GM23338 (cell line): ENCODE measurements at regions not wholly inside any gene's neighbourhood (a gene's known extent, or its start where the extent isn't known, plus 50 kb on each side); places are given as distances from the start of the nearest gene placed in this dataset.

ENCODE experiments used
- ATAC-seq: fragments of 200-7000 bp; cut with Tn5 transposase; 3 replicates; pipeline ENCODE4 v1.9.1; 2020
- DNase-seq: peaks from one replicate; pipeline ENCODE4 v3.0.0-alpha.2; 2015; ENCODE audit warnings: low spot score
- H2AFZ ChIP-seq: fragments of 200-600 bp; sonication (generic); 2 replicates; pipeline ENCODE4 v1.8.0; 2016; ENCODE audit warnings: antibody characterized with exemption, mild to moderate bottlenecking, moderate library complexity
- H3F3A ChIP-seq: fragments of 200-600 bp; sonication (generic); replicated peaks from 2 replicates; pipeline ENCODE4 v1.8.0; 2017; ENCODE audit warnings: antibody characterized with exemption, mixed run types, low read depth
- H3K27ac ChIP-seq: fragments of 200-600 bp; sonication (generic); 2 replicates; pipeline ENCODE4 v1.6.1; 2016; ENCODE audit warnings: low read depth
- H3K27me3 ChIP-seq: fragments of 200-600 bp; sonication (generic); 2 replicates; pipeline ENCODE4 v1.8.0; 2016; ENCODE audit warnings: mild to moderate bottlenecking, mixed run types, moderate library complexity; ENCODE audit not compliant: insufficient read depth
- H3K36me3 ChIP-seq: fragments of 200-600 bp; sonication (generic); 2 replicates; pipeline ENCODE4 v1.8.0; 2016; ENCODE audit warnings: mild to moderate bottlenecking; ENCODE audit not compliant: insufficient read depth
- H3K4me1 ChIP-seq: fragments of 200-600 bp; sonication (generic); 2 replicates; pipeline ENCODE4 v1.8.0; 2016; ENCODE audit warnings: mild to moderate bottlenecking, moderate library complexity; ENCODE audit not compliant: insufficient read depth
- H3K4me2 ChIP-seq: fragments of 200-600 bp; sonication (generic); 2 replicates; pipeline ENCODE4 v1.7.1; 2017; ENCODE audit warnings: mixed run types
- H3K4me3 ChIP-seq: fragments of 200-600 bp; sonication (generic); 2 replicates; pipeline ENCODE4 v1.6.1; 2016; ENCODE audit warnings: mixed run types
- H3K79me2 ChIP-seq: fragments of 200-600 bp; sonication (generic); replicated peaks from 2 replicates; pipeline ENCODE4 v1.8.0; 2017; ENCODE audit warnings: mild to moderate bottlenecking; ENCODE audit not compliant: insufficient read depth
- H3K9me2 ChIP-seq: fragments of 200-600 bp; sonication (generic); 2 replicates; pipeline ENCODE4 v1.8.0; 2017; ENCODE audit not compliant: insufficient read depth
- H4K20me1 ChIP-seq: fragments of 200-600 bp; sonication (generic); replicated peaks from 2 replicates; pipeline ENCODE4 v1.8.0; 2017; ENCODE audit warnings: mild to moderate bottlenecking; ENCODE audit not compliant: insufficient read depth
- H3K27ac Mint-ChIP-seq: 2 replicates; pipeline ENCODE4 v1.8.0; 2020; ENCODE audit warnings: inconsistent platforms, mild to moderate bottlenecking, moderate library complexity, mixed read lengths
- H3K27me3 Mint-ChIP-seq: 3 replicates; pipeline ENCODE4 v1.8.0; 2022; ENCODE audit warnings: low read depth, mild to moderate bottlenecking, moderate library complexity, mixed read lengths, inconsistent platforms; ENCODE audit not compliant: insufficient read depth, poor library complexity
- H3K36me3 Mint-ChIP-seq: 3 replicates; pipeline ENCODE4 v1.8.0; 2021; ENCODE audit warnings: low read depth, mild to moderate bottlenecking, inconsistent platforms, moderate library complexity, mixed read lengths
- H3K4me1 Mint-ChIP-seq: 3 replicates; pipeline ENCODE4 v1.8.0; 2020; ENCODE audit warnings: mild to moderate bottlenecking, inconsistent platforms, mixed read lengths
- H3K4me3 Mint-ChIP-seq: 3 replicates; pipeline ENCODE4 v1.8.0; 2021; ENCODE audit warnings: moderate library complexity, mild to moderate bottlenecking, inconsistent platforms, mixed read lengths
- H3K9me3 Mint-ChIP-seq: 3 replicates; pipeline ENCODE4 v1.8.0; 2020; ENCODE audit warnings: moderate library complexity, mild to moderate bottlenecking, inconsistent platforms, mixed read lengths
- CREB1 ChIP-seq: fragments of 250-450 bp; sonication (Bioruptor Pico); IDR thresholded peaks from 2 replicates; pipeline ENCODE4 v1.5.0; 2020; ENCODE audit warnings: low read depth, mild to moderate bottlenecking, moderate library complexity
- CTCF ChIP-seq, 2 experiments: fragments of 200-600 bp in 1 of 2; sonication (generic) in 1 of 2; conservative IDR thresholded peaks; 2 replicates each; pipeline versions ENCODE4 v1.5.1 to v1.6.1; 2016 to 2017; ENCODE audit warnings: antibody characterized with exemption in 2 of 2, low read depth in 2 of 2, mild to moderate bottlenecking in 2 of 2, moderate library complexity in 1 of 2
- ETS1 ChIP-seq: IDR thresholded peaks from 2 replicates; pipeline ENCODE4 v1.6.1; 2016; ENCODE audit warnings: antibody characterized with exemption
- EZH2 ChIP-seq: fragments of 200-600 bp; sonication (generic); IDR thresholded peaks from one replicate; pipeline ENCODE4 v1.8.0; 2017; ENCODE audit warnings: antibody characterized with exemption, mild to moderate bottlenecking, low read depth; ENCODE audit not compliant: unreplicated experiment
- EZH2phosphoT487 ChIP-seq: fragments of 200-600 bp; sonication (generic); IDR thresholded peaks from one replicate; pipeline ENCODE4 v1.8.1; 2018; ENCODE audit warnings: antibody characterized with exemption; ENCODE audit not compliant: unreplicated experiment
- JUNB ChIP-seq: IDR thresholded peaks from one replicate; pipeline ENCODE4 v1.6.1; 2016; ENCODE audit warnings: antibody characterized with exemption; ENCODE audit not compliant: unreplicated experiment
- NANOG ChIP-seq: IDR thresholded peaks from 2 replicates; pipeline ENCODE4 v1.6.1; 2016; ENCODE audit warnings: antibody characterized with exemption, borderline replicate concordance
- POLR2AphosphoS5 ChIP-seq: IDR thresholded peaks from 2 replicates; pipeline ENCODE4 v1.6.1; 2016; ENCODE audit warnings: antibody characterized with exemption, low read depth
- REST ChIP-seq: IDR thresholded peaks from one replicate; pipeline ENCODE4 v1.6.1; 2018; ENCODE audit warnings: antibody characterized with exemption; ENCODE audit not compliant: unreplicated experiment
- STAT1 ChIP-seq: IDR thresholded peaks from one replicate; pipeline ENCODE4 v1.6.1; 2016; ENCODE audit warnings: antibody characterized with exemption; ENCODE audit not compliant: unreplicated experiment
- ZNF114 ChIP-seq: fragments of 250-450 bp; sonication (Bioruptor Pico); IDR thresholded peaks from 2 replicates; pipeline ENCODE4 v1.5.0; 2020; ENCODE audit warnings: mild to moderate bottlenecking, moderate library complexity
- ZNF331 ChIP-seq: fragments of 250-450 bp; sonication (Bioruptor Pico); IDR thresholded peaks from 2 replicates; pipeline ENCODE4 v1.5.0; 2020; ENCODE audit warnings: low read depth, mild to moderate bottlenecking, moderate library complexity
- ZNF462 ChIP-seq: fragments of 250-450 bp; sonication (Bioruptor Pico); IDR thresholded peaks from 2 replicates; pipeline ENCODE4 v1.5.0; 2020; ENCODE audit warnings: mild to moderate bottlenecking, moderate library complexity

GRCh38 chr2:238797537-238797936, 50.3 kb upstream of the TWIST2 start:
- Histone ChIP-seq H4K20me1 (no peaks in the 10 kb centered on the region), H3K27me3 (no peaks in the 10 kb centered on the region), H3K27ac (no peak overlapping the region), H3K9me2 (no peaks in the 10 kb centered on the region), H3K79me2 (no peaks in the 10 kb centered on the region), H3K4me3 (no peak overlapping the region), H3F3A (no peaks in the 10 kb centered on the region), H3K4me1 (no peaks in the 10 kb centered on the region), H2AFZ (no peak overlapping the region), H3K36me3 (no peaks in the 10 kb centered on the region), H3K4me2 (no peak overlapping the region)
- no peak for DNase-seq
- H3K9me3 Mint-ChIP-seq: peaks cover 3% of the 10 kb centered on the region; the same call in 2 of the 3 replicates
- TF ChIP-seq POLR2AphosphoS5 (no peak), ETS1 (no peak), EZH2phosphoT487 (no peak), REST (no peak), NANOG (no peak), STAT1 (no peak), ZNF462 (CRISPR knock-in tag) (no peak), CTCF (conservative IDR thresholded peaks at IDR 0.05; ENCODE audit: low read depth in 2 of 2) (no peak), JUNB (no peak), ZNF114 (no peak), CREB1 (CRISPR knock-in tag) (no peak), ZNF331 (CRISPR knock-in tag) (no peak), EZH2 (no peak)
- no peak overlapping the region for H3K27ac Mint-ChIP-seq
- no peak for ATAC-seq
- no peaks in the 10 kb centered on the region; the same call in 2 of the 3 replicates for H3K36me3 Mint-ChIP-seq
- H3K27me3 Mint-ChIP-seq: peaks cover 5% of the 10 kb centered on the region
- H3K4me1 Mint-ChIP-seq: no peaks in the 10 kb centered on the region
- no peak overlapping the region for H3K4me3 Mint-ChIP-seq
